Mesenchymal stem cell (in vitro differentiated cells and primary cell): ENCODE measurements at regions not wholly inside any gene's neighbourhood (a gene's known extent, or its start where the extent isn't known, plus 50 kb on each side); places are given as distances from the start of the nearest gene placed in this dataset.

Experiments
- DNase-seq: peaks from one replicate; pipeline ENCODE4 v3.0.0-alpha.2; 2013
- H2AFZ ChIP-seq: one replicate; pipeline ENCODE4 v1.6.1; 2013; ENCODE audit warnings: low read depth, mild to moderate bottlenecking, control low read depth, inconsistent platforms, low read length, moderate library complexity
- H2AK5ac ChIP-seq: 2 replicates; pipeline ENCODE4 v1.6.1; 2013; ENCODE audit warnings: low read length, moderate library complexity, mild to moderate bottlenecking, inconsistent platforms; ENCODE audit not compliant: severe bottlenecking
- H2BK120ac ChIP-seq: one replicate; pipeline ENCODE4 v1.6.1; 2013; ENCODE audit warnings: low read depth, mild to moderate bottlenecking, inconsistent platforms, low read length, moderate library complexity
- H2BK12ac ChIP-seq, 2 experiments: one replicate each; pipeline ENCODE4 v1.6.1; 2013; ENCODE audit warnings: inconsistent platforms in 2 of 2, low read length in 2 of 2, mild to moderate bottlenecking in 2 of 2, moderate library complexity in 2 of 2, control low read depth in 1 of 2
- H2BK15ac ChIP-seq: one replicate; pipeline ENCODE4 v1.6.1; 2013; ENCODE audit warnings: mild to moderate bottlenecking, low read depth, inconsistent platforms; ENCODE audit not compliant: poor library complexity, severe bottlenecking
- H2BK5ac ChIP-seq: 2 replicates; pipeline ENCODE4 v1.6.1; 2013; ENCODE audit warnings: low read depth, mild to moderate bottlenecking, low read length, control low read depth, inconsistent platforms; ENCODE audit not compliant: poor library complexity, severe bottlenecking
- H3K14ac ChIP-seq, 2 experiments: one replicate each; pipeline ENCODE4 v1.6.1; 2013; ENCODE audit warnings: inconsistent platforms in 2 of 2, low read length in 2 of 2, control low read depth in 1 of 2, mild to moderate bottlenecking in 1 of 2, moderate library complexity in 1 of 2
- H3K18ac ChIP-seq, 2 experiments: one replicate each; pipeline ENCODE4 v1.6.1; 2013; ENCODE audit warnings: inconsistent platforms in 2 of 2, low read length in 2 of 2, control low read depth in 1 of 2, low read depth in 1 of 2, mild to moderate bottlenecking in 1 of 2
- H3K23ac ChIP-seq, 2 experiments: one replicate each; pipeline ENCODE4 v1.6.1; 2013; ENCODE audit warnings: inconsistent platforms in 2 of 2, low read length in 2 of 2, mild to moderate bottlenecking in 2 of 2, moderate library complexity in 2 of 2, control low read depth in 1 of 2
- H3K27ac ChIP-seq: 2 replicates; pipeline ENCODE4 v1.5.1; 2013; ENCODE audit warnings: mild to moderate bottlenecking, moderate library complexity, low read length, control low read depth, inconsistent platforms; ENCODE audit not compliant: poor library complexity, severe bottlenecking
- H3K27me3 ChIP-seq, 2 experiments: 2 replicates each; pipeline versions ENCODE4 v1.6.1 to v1.7.0; 2013; ENCODE audit warnings: low read length in 2 of 2, mild to moderate bottlenecking in 2 of 2, moderate library complexity in 2 of 2, control low read depth in 1 of 2, inconsistent platforms in 1 of 2; ENCODE audit not compliant: control insufficient read depth in 1 of 2, insufficient read depth in 1 of 2
- H3K36me3 ChIP-seq, 2 experiments: 2 replicates each; pipeline versions ENCODE4 v1.6.1 to v1.7.0; 2013; ENCODE audit warnings: low read length in 2 of 2, control low read depth in 1 of 2, inconsistent platforms in 1 of 2, low read depth in 1 of 2, mild to moderate bottlenecking in 1 of 2; ENCODE audit not compliant: insufficient read depth in 2 of 2, control insufficient read depth in 1 of 2
- H3K4ac ChIP-seq, 2 experiments: one replicate each; pipeline ENCODE4 v1.6.1; 2013; ENCODE audit warnings: inconsistent platforms in 2 of 2, low read length in 2 of 2, mild to moderate bottlenecking in 2 of 2, moderate library complexity in 2 of 2, control low read depth in 1 of 2, low read depth in 1 of 2
- H3K4me1 ChIP-seq: 2 replicates; pipeline ENCODE4 v1.6.1; 2013; ENCODE audit warnings: low read depth, low read length, control low read depth; ENCODE audit not compliant: control insufficient read depth, insufficient read depth
- H3K4me2 ChIP-seq: 2 replicates; pipeline ENCODE4 v1.6.1; 2013; ENCODE audit warnings: low read length, mild to moderate bottlenecking, inconsistent platforms; ENCODE audit not compliant: poor library complexity, severe bottlenecking
- H3K4me3 ChIP-seq, 2 experiments: 2 replicates each; pipeline versions ENCODE4 v1.5.1 to v1.7.0; 2013; ENCODE audit warnings: low read length in 2 of 2, mild to moderate bottlenecking in 2 of 2, control low read depth in 1 of 2, low read depth in 1 of 2; ENCODE audit not compliant: insufficient read depth in 1 of 2
- H3K79me1 ChIP-seq: replicated peaks from 2 replicates; pipeline ENCODE4 v1.6.1; 2013; ENCODE audit warnings: mild to moderate bottlenecking, control low read depth, low read length, inconsistent platforms; ENCODE audit not compliant: poor library complexity, severe bottlenecking
- H3K9ac ChIP-seq: 2 replicates; pipeline ENCODE4 v1.7.0; 2013; ENCODE audit warnings: mild to moderate bottlenecking, low read length, moderate library complexity
- H3K9me3 ChIP-seq: 2 replicates; pipeline ENCODE4 v1.7.0; 2013; ENCODE audit warnings: mild to moderate bottlenecking, low read length; ENCODE audit not compliant: control insufficient read depth
- H4K8ac ChIP-seq: one replicate; pipeline ENCODE4 v1.6.1; 2013; ENCODE audit warnings: inconsistent platforms, mild to moderate bottlenecking, low read length, moderate library complexity
- H4K91ac ChIP-seq: one replicate; pipeline ENCODE4 v1.6.1; 2013; ENCODE audit warnings: mild to moderate bottlenecking, low read length, inconsistent platforms
- WGBS: methylation state at CpG from one replicate; pipeline ENCODE4 v1.1.7; 2013; ENCODE audit warnings: mixed read lengths; 5-methylcytosine and 5-hydroxymethylcytosine counted together

GRCh38 chr1:217027403-217028080, 304.3 kb upstream of the ESRRG start:
- Histone ChIP-seq H2AK5ac (peak overlapping the region; percentile 68), H4K8ac (no peak overlapping the region), H3K4me2 (no peak overlapping the region), H4K91ac (no peak overlapping the region), H3K9me3 (no peaks in the 10 kb centered on the region), H2AFZ (no peak overlapping the region), H3K27ac (peak overlapping the region; percentile 58), H2BK12ac (no peak overlapping the region), H3K27me3 (no peaks in the 10 kb centered on the region), H2BK120ac (no peak overlapping the region), H3K4me1 (peaks cover 3% of the 10 kb centered on the region), H3K4me3 (no peak overlapping the region), H3K4ac (no peak overlapping the region), H3K23ac (no peak overlapping the region), H3K36me3 (no peaks in the 10 kb centered on the region), H3K79me1 (no peaks in the 10 kb centered on the region), H2BK5ac (no peak overlapping the region), H3K18ac (no peak overlapping the region), H3K14ac (no peak overlapping the region), H2BK15ac (no peak overlapping the region), H3K9ac (no peak overlapping the region)
- 96% methylated on average over 2 of the region's 4 CpGs for WGBS
- DNase-seq = no peak

- Histone ChIP-seq H3K4me1 (peaks cover 3% of the 10 kb centered on the region), H4K91ac (no peak overlapping the region), H3K9ac (no peak overlapping the region), H3K36me3 (no peaks in the 10 kb centered on the region), H4K8ac (no peak overlapping the region), H3K27ac (peak overlapping the region; percentile 58), H2AK5ac (no peak overlapping the region), H2BK15ac (no peak overlapping the region), H3K4me2 (peak overlapping the region; percentile 9), H3K27me3 (no peaks in the 10 kb centered on the region), H3K9me3 (no peaks in the 10 kb centered on the region), H2BK12ac (no peak overlapping the region), H3K79me1 (no peaks in the 10 kb centered on the region), H2BK5ac (no peak overlapping the region), H3K14ac (no peak overlapping the region), H3K4me3 (no peak overlapping the region), H2AFZ (no peak overlapping the region), H3K18ac (no peak overlapping the region), H2BK120ac (no peak overlapping the region), H3K4ac (no peak overlapping the region), H3K23ac (no peak overlapping the region)
- no CpG with 5 or more reads among the region's 2 CpGs for WGBS
- DNase-seq = no peak
Measured at GRCh38 chr1:217026531-217026930, 303.3 kb upstream of the ESRRG start.

DNA sequence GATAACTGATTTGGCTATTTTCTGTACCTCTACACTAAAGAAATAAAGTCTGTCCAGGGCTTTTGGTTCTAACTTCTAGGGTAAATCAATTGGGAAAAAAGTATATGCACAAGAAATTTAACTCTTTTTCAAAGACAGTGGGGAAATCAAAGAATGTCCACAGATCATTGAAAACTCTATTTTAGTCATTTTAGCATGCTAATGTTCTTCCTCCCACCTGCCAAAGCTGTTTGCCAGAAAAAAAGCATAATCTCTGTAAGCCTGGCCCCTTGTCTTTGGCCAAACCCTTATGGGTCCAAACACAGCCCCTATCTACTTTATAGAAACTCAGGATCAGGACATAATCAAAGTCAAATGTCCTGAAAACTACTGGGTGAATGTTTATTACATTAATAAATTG, 302.2 kb upstream of the ESRRG start:
- no peak overlapping the region for H2AFZ ChIP-seq
- H3K36me3 ChIP-seq = no peaks in the 10 kb centered on the region
- H2BK5ac ChIP-seq = no peak overlapping the region
- no peak overlapping the region for H2BK12ac ChIP-seq
- H2AK5ac ChIP-seq = peak overlapping the region; percentile 92
- no peak overlapping the region for H4K8ac ChIP-seq
- H3K4me3 ChIP-seq = no peak overlapping the region
- H3K23ac ChIP-seq = no peak overlapping the region
- H3K9ac ChIP-seq = no peak overlapping the region
- H3K79me1 ChIP-seq = no peaks in the 10 kb centered on the region
- no peak overlapping the region for H4K91ac ChIP-seq
- H2BK15ac ChIP-seq = no peak overlapping the region
- H3K18ac ChIP-seq = no peak overlapping the region
- peaks cover 3% of the 10 kb centered on the region for H3K4me1 ChIP-seq
- no peaks in the 10 kb centered on the region for H3K27me3 ChIP-seq
- H3K9me3 ChIP-seq = no peaks in the 10 kb centered on the region
- no peak overlapping the region for H3K4me2 ChIP-seq
- no peak overlapping the region for H3K27ac ChIP-seq
- H2BK120ac ChIP-seq = no peak overlapping the region
- no peak for DNase-seq
- no peak overlapping the region for H3K14ac ChIP-seq
- no peak overlapping the region for H3K4ac ChIP-seq

- H2AK5ac ChIP-seq = no peak overlapping the region
- 91% methylated on average over 4 of the region's 4 CpGs for WGBS
- H3K27ac ChIP-seq = no peak overlapping the region
- no peak overlapping the region for H2BK15ac ChIP-seq
- H2BK120ac ChIP-seq = no peak overlapping the region
- no peak overlapping the region for H3K23ac ChIP-seq
- H3K4me2 ChIP-seq = no peak overlapping the region
- H2BK12ac ChIP-seq = no peak overlapping the region
- H3K14ac ChIP-seq = no peak overlapping the region
- no peaks in the 10 kb centered on the region for H3K36me3 ChIP-seq
- peaks cover 3% of the 10 kb centered on the region for H3K4me1 ChIP-seq
- no peak overlapping the region for H4K8ac ChIP-seq
- no peaks in the 10 kb centered on the region for H3K27me3 ChIP-seq
- no peak overlapping the region for H4K91ac ChIP-seq
- H3K18ac ChIP-seq = no peak overlapping the region
- no peak overlapping the region for H2AFZ ChIP-seq
- no peak overlapping the region for H3K4ac ChIP-seq
- no peak overlapping the region for H2BK5ac ChIP-seq
- no peaks in the 10 kb centered on the region for H3K9me3 ChIP-seq
- H3K79me1 ChIP-seq = no peaks in the 10 kb centered on the region
- H3K4me3 ChIP-seq = no peak overlapping the region
- no peak overlapping the region for H3K9ac ChIP-seq
- DNase-seq = no peak
Measured at GRCh38 chr1:217024911-217025310, 301.7 kb upstream of the ESRRG start.
